OCI-LY7 (cell line): ENCODE measurements at regions not wholly inside any gene's neighbourhood (a gene's known extent, or its start where the extent isn't known, plus 50 kb on each side); places are given as distances from the start of the nearest gene placed in this dataset.

Experiments
- BruUV-seq: library from RNA; stranded (reverse); fragments of 400-500 nt; replicated peaks from 2 replicates; lab custom pipeline; 2021; lab: Mats Ljungman, UMichigan
- CTCF ChIA-PET: fragments of 300-600 bp; sonication (Branson Sonifier 250); formaldehyde crosslinking; loops from one replicate; lab custom pipeline; 2022; ENCODE audit warnings: antibody characterized with exemption; ENCODE audit not compliant: unreplicated experiment; lab: Charles Lee
- POLR2A ChIA-PET: fragments of 300-600 bp; sonication (Branson Sonifier 250); formaldehyde crosslinking; loops from one replicate; lab custom pipeline; 2022; ENCODE audit warnings: antibody characterized with exemption; lab: Charles Lee
- DNase-seq: peaks from one replicate; pipeline ENCODE4 v3.0.0-alpha.2; 2015; ENCODE audit warnings: low spot score
- H2AFZ ChIP-seq: fragments of 200-600 bp; sonication (generic), shearing (Covaris generic); 2 replicates; pipeline ENCODE4 v1.6.1; 2014; ENCODE audit warnings: mild to moderate bottlenecking, antibody characterized with exemption, low read length, moderate library complexity
- H3K27ac ChIP-seq: fragments of 200-600 bp; sonication (generic); 2 replicates; pipeline ENCODE4 v1.5.1; 2014; ENCODE audit warnings: mixed run types, low read depth, mild to moderate bottlenecking, moderate library complexity, low read length, inconsistent platforms; ENCODE audit not compliant: poor library complexity, severe bottlenecking
- H3K36me3 ChIP-seq: fragments of 200-600 bp; sonication (generic); 2 replicates; pipeline ENCODE4 v1.6.1; 2014; ENCODE audit warnings: mild to moderate bottlenecking, antibody characterized with exemption, low read length, moderate library complexity, mixed read lengths; ENCODE audit not compliant: insufficient read depth
- H3K4me1 ChIP-seq: fragments of 200-600 bp; sonication (generic); 2 replicates; pipeline ENCODE4 v1.5.1; 2014; ENCODE audit warnings: mild to moderate bottlenecking, low read length; ENCODE audit not compliant: insufficient read depth, poor library complexity, severe bottlenecking
- H3K4me2 ChIP-seq: fragments of 200-600 bp; sonication (generic); 2 replicates; pipeline ENCODE4 v1.6.1; 2014; ENCODE audit warnings: mild to moderate bottlenecking, low read length
- H3K4me3 ChIP-seq: fragments of 200-600 bp; sonication (generic); 2 replicates; pipeline ENCODE4 v1.5.1; 2014; ENCODE audit warnings: mild to moderate bottlenecking, low read depth, low read length; ENCODE audit not compliant: poor library complexity, severe bottlenecking
- H3K79me2 ChIP-seq: fragments of 200-600 bp; sonication (generic); 2 replicates; pipeline ENCODE4 v1.6.1; 2016; ENCODE audit warnings: low read depth, mild to moderate bottlenecking, low read length, moderate library complexity, mixed read lengths; ENCODE audit not compliant: insufficient read depth
- H3K9me2 ChIP-seq: fragments of 200-600 bp; sonication (generic); 2 replicates; pipeline ENCODE4 v1.6.1; 2016; ENCODE audit warnings: mild to moderate bottlenecking, low read length, mixed read lengths; ENCODE audit not compliant: insufficient read depth
- H3K9me3 ChIP-seq: fragments of 200-600 bp; sonication (generic); 2 replicates; pipeline ENCODE4 v1.6.1; 2014; ENCODE audit warnings: mild to moderate bottlenecking, mixed run types, low read length, mixed read lengths
- H4K20me1 ChIP-seq: fragments of 200-600 bp; sonication (generic); 2 replicates; pipeline ENCODE4 v1.6.1; 2014; ENCODE audit warnings: mild to moderate bottlenecking, antibody characterized with exemption, low read length, moderate library complexity, mixed read lengths; ENCODE audit not compliant: insufficient read depth
- CTCF ChIP-seq: fragments of 200-600 bp; sonication (generic); conservative IDR thresholded peaks from 2 replicates; pipeline ENCODE4 v1.5.1; 2014; ENCODE audit warnings: mild to moderate bottlenecking, antibody characterized with exemption, low read length, moderate library complexity, mixed read lengths
- EZH2phosphoT487 ChIP-seq: fragments of 200-600 bp; sonication (generic); IDR thresholded peaks from 2 replicates; pipeline ENCODE4 v1.6.1; 2018; ENCODE audit warnings: low read depth, borderline replicate concordance, mild to moderate bottlenecking, mixed run types, antibody characterized with exemption, low read length, moderate library complexity, mixed read lengths
- intact Hi-C: fragments of 100-400 bp; cut with micrococcal nuclease; formaldehyde crosslinking; loops from one replicate; pipeline ENCODE4 v1.10.0; 2022; ENCODE audit not compliant: unreplicated experiment

DNA sequence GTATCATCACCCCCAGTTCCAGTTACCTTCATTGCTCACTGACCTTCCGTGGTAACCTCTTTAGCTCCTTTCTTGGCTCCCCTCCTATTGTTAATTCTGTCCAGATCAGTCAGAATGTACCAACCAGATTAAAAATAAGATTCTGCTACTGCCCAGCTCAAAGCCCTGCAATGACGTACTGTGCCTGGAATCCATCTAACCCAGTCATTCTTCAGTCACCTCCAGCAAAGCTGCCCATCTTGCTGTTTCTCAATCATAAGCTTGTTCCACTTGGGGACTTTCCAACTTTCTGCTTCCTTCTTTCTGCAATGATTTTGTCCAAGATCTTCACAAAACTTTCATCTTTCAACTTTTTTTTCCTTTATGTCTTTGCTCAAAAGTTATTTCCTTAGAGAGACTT, 512.0 kb upstream of the ZNF385D start:
- no peaks in the 10 kb centered on the region for H4K20me1 ChIP-seq
- TF ChIP-seq EZH2phosphoT487 (no peak), CTCF (no peak)
- no peak overlapping the region for H3K4me3 ChIP-seq
- H3K36me3 ChIP-seq: no peaks in the 10 kb centered on the region
- no TSS peak for BruUV-seq
- intact Hi-C loops: no loop called here
- no peak overlapping the region for H3K4me2 ChIP-seq
- POLR2A ChIA-PET: no interaction called here
- H3K79me2 ChIP-seq: no peaks in the 10 kb centered on the region
- no peaks in the 10 kb centered on the region for H3K4me1 ChIP-seq
- no peaks in the 10 kb centered on the region for H3K9me3 ChIP-seq
- H3K27ac ChIP-seq: no peak overlapping the region
- H3K9me2 ChIP-seq: no peaks in the 10 kb centered on the region
- CTCF ChIA-PET: no interaction called here
- DNase-seq: no peak
- no peak overlapping the region for H2AFZ ChIP-seq

GRCh38 chr3:22265403-22265802, 514.4 kb upstream of the ZNF385D start:
- Histone ChIP-seq H3K36me3 (no peaks in the 10 kb centered on the region), H3K79me2 (no peaks in the 10 kb centered on the region), H4K20me1 (no peaks in the 10 kb centered on the region), H3K4me3 (no peak overlapping the region), H3K27ac (no peak overlapping the region), H3K9me2 (no peaks in the 10 kb centered on the region), H2AFZ (no peak overlapping the region), H3K9me3 (no peaks in the 10 kb centered on the region), H3K4me1 (no peaks in the 10 kb centered on the region), H3K4me2 (no peak overlapping the region)
- TF ChIP-seq CTCF (no peak), EZH2phosphoT487 (no peak)
- DNase-seq: no peak
- ChIA-PET POLR2A (no interaction called here), CTCF (no interaction called here)
- intact Hi-C loops: no loop called here
- no TSS peak for BruUV-seq

DNA sequence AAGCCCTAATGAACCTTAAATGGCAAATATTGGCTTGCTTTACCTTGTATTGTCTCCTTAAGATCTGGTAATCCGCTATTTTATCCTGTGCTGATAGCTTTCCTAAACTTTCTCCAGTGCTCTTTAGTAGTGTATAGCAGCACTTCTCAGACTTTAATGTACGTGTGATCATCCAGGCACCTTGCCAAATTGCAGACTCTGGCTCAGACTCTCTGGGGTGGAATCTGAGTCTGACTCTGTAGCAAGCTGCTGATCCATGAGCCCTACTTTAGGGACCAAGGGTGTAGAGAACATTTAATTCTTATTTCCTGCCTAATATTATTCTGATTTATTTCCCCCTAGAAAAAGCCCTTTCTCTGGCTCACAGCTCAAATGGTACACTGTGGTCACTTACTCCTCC, 518.8 kb upstream of the ZNF385D start:
- POLR2A ChIA-PET: interaction anchor here (0.6 kb wide), 1 partner anchor 30 kb away, joined by 4 read pairs; no protein-coding TSS in a partner anchor
- H3K27ac ChIP-seq: no peak overlapping the region
- no peaks in the 10 kb centered on the region for H4K20me1 ChIP-seq
- H3K9me2 ChIP-seq: no peaks in the 10 kb centered on the region
- H3K9me3 ChIP-seq: no peaks in the 10 kb centered on the region
- no peaks in the 10 kb centered on the region for H3K79me2 ChIP-seq
- H3K4me3 ChIP-seq: no peak overlapping the region
- no TSS peak for BruUV-seq
- no peak for TF ChIP-seq EZH2phosphoT487
- TF ChIP-seq CTCF: no peak
- intact Hi-C loops: no loop called here
- CTCF ChIA-PET: no interaction called here
- DNase-seq: no peak
- H3K36me3 ChIP-seq: no peaks in the 10 kb centered on the region
- no peak overlapping the region for H2AFZ ChIP-seq
- no peak overlapping the region for H3K4me2 ChIP-seq
- H3K4me1 ChIP-seq: no peaks in the 10 kb centered on the region
